HepG2 (cell line): ENCODE measurements at regions not wholly inside any gene's neighbourhood (a gene's known extent, or its start where the extent isn't known, plus 50 kb on each side); places are given as distances from the start of the nearest gene placed in this dataset.

Experiments
- ATAC-seq: fragments of 200-7000 bp; cut with Tn5 transposase; 3 replicates; pipeline ENCODE4 v1.9.1; 2020; ENCODE audit warnings: mild to moderate bottlenecking, moderate library complexity
- BruUV-seq: library from RNA; stranded (reverse); fragments of 400-500 nt; replicated peaks from 2 replicates; lab custom pipeline; 2021; lab: Mats Ljungman, UMichigan
- CTCF ChIA-PET: fragments of 300-600 bp; formaldehyde crosslinking; extraction: SDS; loops from one replicate; lab custom pipeline; 2021; ENCODE audit warnings: low total read pairs, inconsistent platforms, low intra/inter-chr PET ratio; lab: Yijun Ruan, JAX
- POLR2A ChIA-PET: fragments of 350-600 bp; sonication (Branson Sonifier 250); formaldehyde crosslinking; loops from one replicate; lab custom pipeline; 2020; ENCODE audit warnings: antibody characterized with exemption, inconsistent platforms; lab: Yijun Ruan, JAX
- DNase-seq: peaks from one replicate; pipeline ENCODE4 v3.0.0-alpha.2; 2015; ENCODE audit warnings: low spot score
- FAIRE-seq: peaks from 3 replicates; lab custom pipeline; 2011; peaks lifted over from hg19 to GRCh38; lab: Jason Lieb, UNC
- H2AFZ ChIP-seq: one replicate; pipeline ENCODE4 v1.6.1; 2011; ENCODE audit warnings: low read length, inconsistent platforms
- H3K27ac ChIP-seq: fragments of 300-600 bp; 3 replicates; pipeline ENCODE4 v1.8.0; 2011; ENCODE audit warnings: mixed run types, mild to moderate bottlenecking, mixed read lengths, low read length, inconsistent platforms; ENCODE audit not compliant: insufficient read depth; ENCODE audit errors: extremely low read length
- H3K27me3 ChIP-seq, 2 experiments: fragments of 200-600 bp in 1 of 2; 2 replicates in 1 of 2; 3 replicates in 1 of 2; pipeline versions ENCODE4 v1.6.0 to v1.8.0; 2011; ENCODE audit warnings: low read length in 2 of 2, mild to moderate bottlenecking in 2 of 2, moderate library complexity in 2 of 2, inconsistent platforms in 1 of 2; ENCODE audit not compliant: insufficient read depth in 2 of 2, control insufficient read depth in 1 of 2
- H3K36me3 ChIP-seq, 2 experiments: fragments of 200-600 bp in 1 of 2; replicated peaks in 1 of 2; 2 replicates in 1 of 2; 3 replicates in 1 of 2; pipeline versions ENCODE4 v1.5.1 to v1.8.0; 2011; ENCODE audit warnings: low read length in 2 of 2, inconsistent platforms in 1 of 2; ENCODE audit not compliant: insufficient read depth in 2 of 2, control insufficient read depth in 1 of 2
- H3K4me1 ChIP-seq: 2 replicates; pipeline ENCODE4 v1.5.1; 2012; ENCODE audit warnings: low read length, inconsistent platforms; ENCODE audit not compliant: insufficient read depth
- H3K4me2 ChIP-seq: 2 replicates; pipeline ENCODE4 v1.6.0; 2011; ENCODE audit warnings: low read depth, low read length, inconsistent platforms
- H3K4me3 ChIP-seq, 3 experiments: fragments of 200-600 bp in 1 of 3; sonication (generic), shearing (Covaris generic) in 1 of 3; replicated peaks in 1 of 3; 2 replicates each; pipeline ENCODE4 v1.5.1; 2011 to 2016; ENCODE audit warnings: low read length in 3 of 3, inconsistent platforms in 2 of 3, low read depth in 2 of 3, mild to moderate bottlenecking in 2 of 3, control low read depth in 1 of 3, mixed read lengths in 1 of 3; ENCODE audit not compliant: insufficient read depth in 1 of 3
- H3K79me2 ChIP-seq: one replicate; pipeline ENCODE4 v1.6.1; 2011; ENCODE audit warnings: low read length, inconsistent platforms; ENCODE audit not compliant: insufficient read depth
- H3K9ac ChIP-seq: 2 replicates; pipeline ENCODE4 v1.6.0; 2011; ENCODE audit warnings: mild to moderate bottlenecking, low read depth, low read length, inconsistent platforms; ENCODE audit not compliant: insufficient read depth
- H3K9me3 ChIP-seq: 2 replicates; pipeline ENCODE4 v1.5.1; 2012; ENCODE audit warnings: mild to moderate bottlenecking, low read length
- H4K20me1 ChIP-seq: 2 replicates; pipeline ENCODE4 v1.6.0; 2011; ENCODE audit warnings: inconsistent platforms, mild to moderate bottlenecking, low read length, moderate library complexity; ENCODE audit not compliant: insufficient read depth
- NBN ChIP-seq: fragments of 450-650 bp; conservative IDR thresholded peaks from 2 replicates; pipeline ENCODE4 v1.6.1; 2017
- NFE2 ChIP-seq: sonication (generic); formaldehyde crosslinking; IDR thresholded peaks from 2 replicates; pipeline ENCODE4 v1.4.0; 2020; ENCODE audit warnings: missing genetic modification reagents
- NPAS2 ChIP-seq: sonication (generic); formaldehyde crosslinking; IDR thresholded peaks from 2 replicates; pipeline ENCODE4 v1.8.0; 2022; ENCODE audit warnings: mild to moderate bottlenecking, missing genetic modification reagents, borderline replicate concordance
- SIX4 ChIP-seq: sonication (generic); formaldehyde crosslinking; IDR thresholded peaks from 2 replicates; pipeline ENCODE4 v1.4.0; 2020; ENCODE audit warnings: missing genetic modification reagents
- SOX6 ChIP-seq, 2 experiments: fragments of 450-650 bp in 1 of 2; sonication (generic) in 1 of 2; formaldehyde crosslinking in 1 of 2; IDR thresholded peaks; 2 replicates each; pipeline versions ENCODE4 v1.4.0 to v1.6.1; 2017 to 2020; ENCODE audit warnings: antibody characterized with exemption in 1 of 2, mild to moderate bottlenecking in 1 of 2, missing genetic modification reagents in 1 of 2
- SP1 ChIP-seq, 2 experiments: fragments of 450-650 bp in 1 of 2; sonication (generic) in 1 of 2; formaldehyde crosslinking in 1 of 2; IDR thresholded peaks; 2 replicates each; pipeline versions ENCODE4 v1.4.0 to v1.6.1; 2016 to 2020; ENCODE audit warnings: missing genetic modification reagents in 1 of 2
- ZFP37 ChIP-seq: sonication (generic); formaldehyde crosslinking; IDR thresholded peaks from 2 replicates; pipeline ENCODE4 v1.4.0; 2020; ENCODE audit warnings: missing genetic modification reagents, borderline replicate concordance
- ZKSCAN5 ChIP-seq: sonication (generic); formaldehyde crosslinking; IDR thresholded peaks from 2 replicates; pipeline ENCODE4 v1.5.1; 2020; ENCODE audit warnings: mild to moderate bottlenecking, missing genetic modification reagents
- ZNF30 ChIP-seq: sonication (generic); formaldehyde crosslinking; IDR thresholded peaks from 2 replicates; pipeline ENCODE4 v1.5.0; 2020; ENCODE audit warnings: mild to moderate bottlenecking, missing genetic modification reagents
- ZNF891 ChIP-seq: sonication (generic); formaldehyde crosslinking; IDR thresholded peaks from 2 replicates; pipeline ENCODE4 v1.5.0; 2020; ENCODE audit warnings: mild to moderate bottlenecking, missing genetic modification reagents
- ZSCAN21 ChIP-seq: sonication (generic); formaldehyde crosslinking; IDR thresholded peaks from 2 replicates; pipeline ENCODE4 v1.8.0; 2022; ENCODE audit warnings: mild to moderate bottlenecking, missing genetic modification reagents, moderate library complexity, borderline replicate concordance
- WGBS: methylation state at CpG from one replicate; pipeline ENCODE4 v1.1.6; 2017; ENCODE audit warnings: low lambda C conversion rate; 5-methylcytosine and 5-hydroxymethylcytosine counted together
- in situ Hi-C: cut with HindIII; loops from 2 replicates; pipeline ENCODE4 v1.10.0; 2017; ENCODE audit warnings: low pct_unique_long_range_greater_than_20kb; ENCODE audit not compliant: extremely low pct_ligation_motif_present
- intact Hi-C: fragments of 100-400 bp; cut with micrococcal nuclease; formaldehyde crosslinking; loops from one replicate; pipeline ENCODE4 v1.10.0; 2022; ENCODE audit not compliant: unreplicated experiment
- TF ChIP-seq, protein P1 (sequence below): sonication (generic); formaldehyde crosslinking; IDR thresholded peaks from 2 replicates; pipeline ENCODE4 v1.9.0; 2021; ENCODE audit warnings: mild to moderate bottlenecking, missing genetic modification reagents
- TF ChIP-seq, protein P2 (sequence below): sonication (generic); formaldehyde crosslinking; IDR thresholded peaks from 2 replicates; pipeline ENCODE4 v1.4.0; 2020; ENCODE audit warnings: missing genetic modification reagents
- TF ChIP-seq, protein P3 (sequence below): sonication (generic); formaldehyde crosslinking; conservative IDR thresholded peaks from 2 replicates; pipeline ENCODE4 v1.4.0; 2020; ENCODE audit warnings: missing genetic modification reagents

- TF ChIP-seq SOX6 (IDR thresholded peaks at IDR 0.05): no peak
- TF ChIP-seq SOX6 (CRISPR knock-in tag; IDR thresholded peaks at IDR 0.05): no peak
- TF ChIP-seq SP1 (IDR thresholded peaks at IDR 0.05): no peak
- no peak for TF ChIP-seq SP1 (CRISPR knock-in tag; IDR thresholded peaks at IDR 0.05)
- no peak for TF ChIP-seq NBN
- TF ChIP-seq ZNF30: no peak
Measured at GRCh38 chr2:144922519-144922918, 402.6 kb upstream of the ZEB2 start (continued).

GRCh38 chr2:144920755-144921530 is 401.0 kb upstream of the ZEB2 start:
- intact Hi-C loops: no loop called here
- ATAC-seq (no peak), DNase-seq (no peak), FAIRE-seq (no peak)
- Histone ChIP-seq H3K4me2 (no peak overlapping the region), H3K4me1 (no peaks in the 10 kb centered on the region), H3K27ac (no peak overlapping the region), H3K79me2 (no peaks in the 10 kb centered on the region), H3K9ac (no peak overlapping the region), H3K27me3 (no peaks in the 10 kb centered on the region), H2AFZ (no peak overlapping the region), H4K20me1 (no peaks in the 10 kb centered on the region), H3K4me3 (no peak overlapping the region), H3K36me3 (no peaks in the 10 kb centered on the region), H3K9me3 (no peaks in the 10 kb centered on the region)
- CTCF ChIA-PET: no interaction called here
- POLR2A ChIA-PET: no interaction called here
- 26% methylated on average over 3 of the region's 3 CpGs for WGBS
- no TSS peak for BruUV-seq
- in situ Hi-C loops: no loop called here
- TF ChIP-seq, protein P1, sequence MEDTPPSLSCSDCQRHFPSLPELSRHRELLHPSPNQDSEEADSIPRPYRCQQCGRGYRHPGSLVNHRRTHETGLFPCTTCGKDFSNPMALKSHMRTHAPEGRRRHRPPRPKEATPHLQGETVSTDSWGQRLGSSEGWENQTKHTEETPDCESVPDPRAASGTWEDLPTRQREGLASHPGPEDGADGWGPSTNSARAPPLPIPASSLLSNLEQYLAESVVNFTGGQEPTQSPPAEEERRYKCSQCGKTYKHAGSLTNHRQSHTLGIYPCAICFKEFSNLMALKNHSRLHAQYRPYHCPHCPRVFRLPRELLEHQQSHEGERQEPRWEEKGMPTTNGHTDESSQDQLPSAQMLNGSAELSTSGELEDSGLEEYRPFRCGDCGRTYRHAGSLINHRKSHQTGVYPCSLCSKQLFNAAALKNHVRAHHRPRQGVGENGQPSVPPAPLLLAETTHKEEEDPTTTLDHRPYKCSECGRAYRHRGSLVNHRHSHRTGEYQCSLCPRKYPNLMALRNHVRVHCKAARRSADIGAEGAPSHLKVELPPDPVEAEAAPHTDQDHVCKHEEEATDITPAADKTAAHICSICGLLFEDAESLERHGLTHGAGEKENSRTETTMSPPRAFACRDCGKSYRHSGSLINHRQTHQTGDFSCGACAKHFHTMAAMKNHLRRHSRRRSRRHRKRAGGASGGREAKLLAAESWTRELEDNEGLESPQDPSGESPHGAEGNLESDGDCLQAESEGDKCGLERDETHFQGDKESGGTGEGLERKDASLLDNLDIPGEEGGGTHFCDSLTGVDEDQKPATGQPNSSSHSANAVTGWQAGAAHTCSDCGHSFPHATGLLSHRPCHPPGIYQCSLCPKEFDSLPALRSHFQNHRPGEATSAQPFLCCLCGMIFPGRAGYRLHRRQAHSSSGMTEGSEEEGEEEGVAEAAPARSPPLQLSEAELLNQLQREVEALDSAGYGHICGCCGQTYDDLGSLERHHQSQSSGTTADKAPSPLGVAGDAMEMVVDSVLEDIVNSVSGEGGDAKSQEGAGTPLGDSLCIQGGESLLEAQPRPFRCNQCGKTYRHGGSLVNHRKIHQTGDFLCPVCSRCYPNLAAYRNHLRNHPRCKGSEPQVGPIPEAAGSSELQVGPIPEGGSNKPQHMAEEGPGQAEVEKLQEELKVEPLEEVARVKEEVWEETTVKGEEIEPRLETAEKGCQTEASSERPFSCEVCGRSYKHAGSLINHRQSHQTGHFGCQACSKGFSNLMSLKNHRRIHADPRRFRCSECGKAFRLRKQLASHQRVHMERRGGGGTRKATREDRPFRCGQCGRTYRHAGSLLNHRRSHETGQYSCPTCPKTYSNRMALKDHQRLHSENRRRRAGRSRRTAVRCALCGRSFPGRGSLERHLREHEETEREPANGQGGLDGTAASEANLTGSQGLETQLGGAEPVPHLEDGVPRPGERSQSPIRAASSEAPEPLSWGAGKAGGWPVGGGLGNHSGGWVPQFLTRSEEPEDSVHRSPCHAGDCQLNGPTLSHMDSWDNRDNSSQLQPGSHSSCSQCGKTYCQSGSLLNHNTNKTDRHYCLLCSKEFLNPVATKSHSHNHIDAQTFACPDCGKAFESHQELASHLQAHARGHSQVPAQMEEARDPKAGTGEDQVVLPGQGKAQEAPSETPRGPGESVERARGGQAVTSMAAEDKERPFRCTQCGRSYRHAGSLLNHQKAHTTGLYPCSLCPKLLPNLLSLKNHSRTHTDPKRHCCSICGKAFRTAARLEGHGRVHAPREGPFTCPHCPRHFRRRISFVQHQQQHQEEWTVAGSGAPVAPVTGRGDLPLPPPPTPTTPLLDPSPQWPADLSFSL (CRISPR knock-in tag): no peak
- TF ChIP-seq SIX4 (CRISPR knock-in tag) (no peak), NPAS2 (no peak), NFE2 (CRISPR knock-in tag) (no peak), ZFP37 (CRISPR knock-in tag) (no peak), ZSCAN21 (CRISPR knock-in tag) (no peak), ZKSCAN5 (no peak), ZNF891 (no peak)
- TF ChIP-seq, protein P2, sequence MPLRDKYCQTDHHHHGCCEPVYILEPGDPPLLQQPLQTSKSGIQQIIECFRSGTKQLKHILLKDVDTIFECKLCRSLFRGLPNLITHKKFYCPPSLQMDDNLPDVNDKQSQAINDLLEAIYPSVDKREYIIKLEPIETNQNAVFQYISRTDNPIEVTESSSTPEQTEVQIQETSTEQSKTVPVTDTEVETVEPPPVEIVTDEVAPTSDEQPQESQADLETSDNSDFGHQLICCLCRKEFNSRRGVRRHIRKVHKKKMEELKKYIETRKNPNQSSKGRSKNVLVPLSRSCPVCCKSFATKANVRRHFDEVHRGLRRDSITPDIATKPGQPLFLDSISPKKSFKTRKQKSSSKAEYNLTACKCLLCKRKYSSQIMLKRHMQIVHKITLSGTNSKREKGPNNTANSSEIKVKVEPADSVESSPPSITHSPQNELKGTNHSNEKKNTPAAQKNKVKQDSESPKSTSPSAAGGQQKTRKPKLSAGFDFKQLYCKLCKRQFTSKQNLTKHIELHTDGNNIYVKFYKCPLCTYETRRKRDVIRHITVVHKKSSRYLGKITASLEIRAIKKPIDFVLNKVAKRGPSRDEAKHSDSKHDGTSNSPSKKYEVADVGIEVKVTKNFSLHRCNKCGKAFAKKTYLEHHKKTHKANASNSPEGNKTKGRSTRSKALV (CRISPR knock-in tag): no peak
- TF ChIP-seq, protein P3, sequence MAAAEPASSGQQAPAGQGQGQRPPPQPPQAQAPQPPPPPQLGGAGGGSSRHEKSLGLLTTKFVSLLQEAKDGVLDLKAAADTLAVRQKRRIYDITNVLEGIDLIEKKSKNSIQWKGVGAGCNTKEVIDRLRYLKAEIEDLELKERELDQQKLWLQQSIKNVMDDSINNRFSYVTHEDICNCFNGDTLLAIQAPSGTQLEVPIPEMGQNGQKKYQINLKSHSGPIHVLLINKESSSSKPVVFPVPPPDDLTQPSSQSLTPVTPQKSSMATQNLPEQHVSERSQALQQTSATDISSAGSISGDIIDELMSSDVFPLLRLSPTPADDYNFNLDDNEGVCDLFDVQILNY: no peak
